ENCODE measurements at regions not wholly inside any gene's neighbourhood (a gene's known extent, or its start where the extent isn't known, plus 50 kb on each side); places are given as distances from the start of the nearest gene placed in this dataset.

GRCh38 chrX:137263374-137263773, 229.6 kb upstream of the GPR101 start:
- no peaks in the 10 kb centered on the region for H3K9me2 ChIP-seq (ENCODE audit: insufficient read depth, low read length)
- no peaks in the 10 kb centered on the region for H3K9me3 ChIP-seq (ENCODE audit: low read length)
- H3K36me3 ChIP-seq (ENCODE audit: insufficient read depth, low read length), result no peaks in the 10 kb centered on the region
- H3F3A ChIP-seq (ENCODE audit: insufficient read depth, low read length, poor library complexity, severe bottlenecking), result no peaks in the 10 kb centered on the region
- H3K4me3 ChIP-seq (ENCODE audit: low read length), result no peak overlapping the region
- no peak overlapping the region for H3K9ac ChIP-seq (ENCODE audit: low read length)
- no peak overlapping the region for H3K27ac ChIP-seq (ENCODE audit: low read length)
- no peaks in the 10 kb centered on the region for H4K20me1 ChIP-seq (ENCODE audit: insufficient read depth)
- H3K27me3 ChIP-seq (ENCODE audit: insufficient read depth, low read depth, low read length), result no peaks in the 10 kb centered on the region
- no peaks in the 10 kb centered on the region for H3K79me2 ChIP-seq (replicated peaks; ENCODE audit: insufficient read depth, low read length)
- no peak overlapping the region for H3K4me2 ChIP-seq (ENCODE audit: low read length)
- H2AFZ ChIP-seq (ENCODE audit: low read depth, low read length), result no peak overlapping the region
- TF ChIP-seq REST (IDR thresholded peaks at IDR 0.05; ENCODE audit: borderline replicate concordance), result no peak
- TF ChIP-seq TAF1 (IDR thresholded peaks at IDR 0.05; ENCODE audit: low read depth), result no peak

- Histone ChIP-seq H3K79me2 (replicated peaks; ENCODE audit: insufficient read depth, low read length) (no peaks in the 10 kb centered on the region), H4K20me1 (ENCODE audit: insufficient read depth) (no peaks in the 10 kb centered on the region), H3K27ac (ENCODE audit: low read length) (no peak overlapping the region), H3K9me3 (ENCODE audit: low read length) (no peaks in the 10 kb centered on the region), H3F3A (ENCODE audit: insufficient read depth, low read length, poor library complexity, severe bottlenecking) (no peaks in the 10 kb centered on the region), H3K4me3 (ENCODE audit: low read length) (no peak overlapping the region), H3K4me2 (ENCODE audit: low read length) (no peak overlapping the region), H3K9me2 (ENCODE audit: insufficient read depth, low read length) (no peaks in the 10 kb centered on the region), H3K36me3 (ENCODE audit: insufficient read depth, low read length) (no peaks in the 10 kb centered on the region), H3K9ac (ENCODE audit: low read length) (no peak overlapping the region), H2AFZ (ENCODE audit: low read depth, low read length) (no peak overlapping the region), H3K27me3 (ENCODE audit: insufficient read depth, low read depth, low read length) (no peaks in the 10 kb centered on the region)
- no peak for TF ChIP-seq RAD21 (conservative IDR thresholded peaks at IDR 0.05)
- TF ChIP-seq REST (IDR thresholded peaks at IDR 0.05; ENCODE audit: borderline replicate concordance), result no peak
- no peak for TF ChIP-seq MXI1 (conservative IDR thresholded peaks at IDR 0.05; ENCODE audit: poor library complexity, severe bottlenecking)
- no peak for TF ChIP-seq EP300 (conservative IDR thresholded peaks at IDR 0.05; ENCODE audit: poor library complexity, severe bottlenecking)
- TF ChIP-seq CTCF (IDR thresholded peaks at IDR 0.05; ENCODE audit: poor library complexity, severe bottlenecking), result no peak
- no peak for TF ChIP-seq POLR2AphosphoS5 (IDR thresholded peaks at IDR 0.05)
- no peak for TF ChIP-seq EZH2 (IDR thresholded peaks at IDR 0.05; ENCODE audit: borderline replicate concordance, insufficient read depth, low read length, poor library complexity, severe bottlenecking)
- no peak for TF ChIP-seq TAF1 (IDR thresholded peaks at IDR 0.05; ENCODE audit: low read depth)
- no peak for TF ChIP-seq SMC3 (conservative IDR thresholded peaks at IDR 0.05; ENCODE audit: poor library complexity)
Measured at GRCh38 chrX:137245183-137245582, 211.4 kb upstream of the GPR101 start.

Measured in neural cell (in vitro differentiated cells).